A673 (cell line): ENCODE measurements at regions not wholly inside any gene's neighbourhood (a gene's known extent, or its start where the extent isn't known, plus 50 kb on each side); places are given as distances from the start of the nearest gene placed in this dataset.

ENCODE experiments used
- CTCF ChIP-seq: fragments of 300-800, 200-600 bp; sonication (generic); conservative IDR thresholded peaks from 2 replicates; pipeline ENCODE4 v1.5.1; 2017; ENCODE audit warnings: low read depth, mild to moderate bottlenecking, antibody characterized with exemption, low read length, moderate library complexity, mixed read lengths
- EZH2 ChIP-seq: fragments of 200-600 bp; sonication (generic); IDR thresholded peaks from 2 replicates; pipeline ENCODE4 v1.6.1; 2017; ENCODE audit warnings: borderline replicate concordance, low read depth, mild to moderate bottlenecking, mixed read lengths, antibody characterized with exemption, low read length; ENCODE audit not compliant: poor library complexity, severe bottlenecking

DNA sequence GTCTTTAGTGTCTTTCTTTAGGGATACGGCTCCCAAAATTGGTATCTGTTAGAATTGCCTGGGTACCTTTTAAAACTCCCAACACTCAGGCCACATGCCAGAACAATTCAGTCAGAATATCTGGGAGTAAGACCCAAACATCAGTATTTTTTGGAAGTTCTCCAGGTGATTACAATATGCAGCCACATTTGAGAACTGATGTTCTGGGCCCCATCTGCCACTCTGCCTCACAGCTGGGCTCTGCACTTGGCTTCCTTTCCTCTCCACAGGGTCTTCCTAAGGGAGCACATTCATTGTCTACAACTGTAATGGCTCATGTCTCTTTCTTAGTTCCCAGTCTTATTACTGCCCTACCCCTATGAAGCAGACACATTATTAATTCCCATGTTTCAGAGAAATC is 394.5 kb downstream of the MFSD1 start:
- no peak for TF ChIP-seq CTCF
- TF ChIP-seq EZH2, result no peak
